ENCODE measurements at regions not wholly inside any gene's neighbourhood (a gene's known extent, or its start where the extent isn't known, plus 50 kb on each side); places are given as distances from the start of the nearest gene placed in this dataset.

- TF ChIP-seq CTCF (IDR thresholded peaks at IDR 0.05) (no peak), EZH2 (IDR thresholded peaks at IDR 0.05) (no peak), EZH2phosphoT487 (IDR thresholded peaks at IDR 0.05) (no peak)
These were observed 1425.3 kb upstream of the CDH9 start for GRCh38 chr5:28463728-28464127.
